Fibroblast of lung (primary cell): ENCODE measurements at regions not wholly inside any gene's neighbourhood (a gene's known extent, or its start where the extent isn't known, plus 50 kb on each side); places are given as distances from the start of the nearest gene placed in this dataset.

ENCODE experiments used
- CTCF ChIP-seq, 2 donors: IDR thresholded peaks in 1 of 2; conservative IDR thresholded peaks in 1 of 2; 1 replicate in 1 of 2; 2 replicates in 1 of 2; pipeline ENCODE4 v1.5.1; 2011 to 2012; ENCODE audit warnings: low read length in 2 of 2, control low read depth in 1 of 2, inconsistent platforms in 1 of 2, low read depth in 1 of 2, mild to moderate bottlenecking in 1 of 2
- EZH2 ChIP-seq: IDR thresholded peaks from 2 replicates; pipeline ENCODE4 v1.5.1; 2012; ENCODE audit warnings: low read length, control low read depth, mild to moderate bottlenecking; ENCODE audit errors: missing control alignments

GRCh38 chrX:57772637-57773036 is 92.6 kb upstream of the NLRP2B start:
- TF ChIP-seq EZH2 = no peak
- no peak for TF ChIP-seq CTCF (conservative IDR thresholded peaks at IDR 0.05 in 1 of 2, IDR thresholded peaks at IDR 0.05 in 1 of 2; ENCODE audit: low read depth in 1 of 2, low read length in 2 of 2)
